ENCODE measurements at regions not wholly inside any gene's neighbourhood (a gene's known extent, or its start where the extent isn't known, plus 50 kb on each side); places are given as distances from the start of the nearest gene placed in this dataset.
"Not testable (repeated sequence)": the region's sequence is repeated elsewhere in the genome, so short reads cannot be mapped to it uniquely, and the experiment has no call there.

GRCh38 chr10:63825766-63826165, 304.6 kb downstream of the REEP3 start:
- Histone ChIP-seq H3K27ac (no peak overlapping the region), H3K4me1 (no peaks in the 10 kb centered on the region), H3K9me3 (peaks cover 0 to 4% (median 0%) of the 10 kb centered on the region in 4 donors), H3K36me3 (no peaks in the 10 kb centered on the region), H3K27me3 (no peaks in the 10 kb centered on the region), H3K4me3 (no peak overlapping the region)
- no peak for DNase-seq
- intact Hi-C loops (cut with DNase I), result no loop called here
- 69 to 83% methylated on average over 5 of the region's 5 CpGs for WGBS, 2 donors
- no peak for TF ChIP-seq EP300 (IDR thresholded peaks at IDR 0.05)
- TF ChIP-seq, protein P1, sequence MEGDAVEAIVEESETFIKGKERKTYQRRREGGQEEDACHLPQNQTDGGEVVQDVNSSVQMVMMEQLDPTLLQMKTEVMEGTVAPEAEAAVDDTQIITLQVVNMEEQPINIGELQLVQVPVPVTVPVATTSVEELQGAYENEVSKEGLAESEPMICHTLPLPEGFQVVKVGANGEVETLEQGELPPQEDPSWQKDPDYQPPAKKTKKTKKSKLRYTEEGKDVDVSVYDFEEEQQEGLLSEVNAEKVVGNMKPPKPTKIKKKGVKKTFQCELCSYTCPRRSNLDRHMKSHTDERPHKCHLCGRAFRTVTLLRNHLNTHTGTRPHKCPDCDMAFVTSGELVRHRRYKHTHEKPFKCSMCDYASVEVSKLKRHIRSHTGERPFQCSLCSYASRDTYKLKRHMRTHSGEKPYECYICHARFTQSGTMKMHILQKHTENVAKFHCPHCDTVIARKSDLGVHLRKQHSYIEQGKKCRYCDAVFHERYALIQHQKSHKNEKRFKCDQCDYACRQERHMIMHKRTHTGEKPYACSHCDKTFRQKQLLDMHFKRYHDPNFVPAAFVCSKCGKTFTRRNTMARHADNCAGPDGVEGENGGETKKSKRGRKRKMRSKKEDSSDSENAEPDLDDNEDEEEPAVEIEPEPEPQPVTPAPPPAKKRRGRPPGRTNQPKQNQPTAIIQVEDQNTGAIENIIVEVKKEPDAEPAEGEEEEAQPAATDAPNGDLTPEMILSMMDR (IDR thresholded peaks at IDR 0.05), result no peak
- no peak for TF ChIP-seq POLR2A (IDR thresholded peaks at IDR 0.05)
- no peak for TF ChIP-seq POLR2AphosphoS5 (IDR thresholded peaks at IDR 0.05)

DNA sequence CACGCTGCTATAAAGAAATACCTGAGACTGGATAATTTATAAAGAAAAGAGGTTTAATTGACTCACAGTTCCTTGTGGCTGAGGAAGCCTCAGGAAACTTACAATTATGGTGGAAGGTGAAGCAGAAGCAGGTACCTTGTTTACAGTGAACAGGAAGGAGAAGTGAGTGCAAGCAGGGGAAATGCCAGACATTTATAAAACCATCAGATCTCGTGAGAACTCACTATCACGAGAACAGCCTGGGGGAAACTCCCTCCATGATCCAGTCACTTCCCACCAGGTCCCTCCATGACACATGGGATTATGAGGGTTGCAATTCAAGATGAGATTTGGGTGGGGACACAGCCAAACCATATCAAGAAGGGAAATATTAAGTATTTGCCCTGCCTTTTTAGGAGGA, 305.8 kb downstream of the REEP3 start:
- H3K27me3 ChIP-seq; DNase-seq; H3K36me3 ChIP-seq; H3K27ac ChIP-seq; H3K4me1 ChIP-seq; H3K4me3 ChIP-seq; H3K9me3 ChIP-seq; intact Hi-C loops (cut with DNase I): not testable (repeated sequence)
- 47 to 64% methylated on average over 3 of the region's 3 CpGs for WGBS, 2 donors

GRCh38 chr10:63829020-63829419, 307.8 kb downstream of the REEP3 start:
- intact Hi-C loops (cut with DNase I), result no loop called here
- 54 to 73% methylated on average over 2 of the region's 2 CpGs for WGBS, 2 donors
- Histone ChIP-seq H3K4me1 (no peaks in the 10 kb centered on the region), H3K9me3 (no peaks in the 10 kb centered on the region), H3K36me3 (no peaks in the 10 kb centered on the region), H3K27ac (no peak overlapping the region), H3K4me3 (no peak overlapping the region), H3K27me3 (no peaks in the 10 kb centered on the region)
- TF ChIP-seq, protein P1 (IDR thresholded peaks at IDR 0.05), result no peak
- no peak for TF ChIP-seq EP300 (IDR thresholded peaks at IDR 0.05)
- TF ChIP-seq POLR2AphosphoS5 (IDR thresholded peaks at IDR 0.05), result no peak
- TF ChIP-seq POLR2A (IDR thresholded peaks at IDR 0.05), result no peak
- no peak for DNase-seq

- Histone ChIP-seq H3K36me3 (no peaks in the 10 kb centered on the region), H3K27ac (no peak overlapping the region), H3K9me3 (no peaks in the 10 kb centered on the region), H3K4me3 (no peak overlapping the region), H3K27me3 (no peaks in the 10 kb centered on the region), H3K4me1 (no peaks in the 10 kb centered on the region)
- no peak for DNase-seq
- TF ChIP-seq POLR2A (IDR thresholded peaks at IDR 0.05), result no peak
- TF ChIP-seq, protein P1 (IDR thresholded peaks at IDR 0.05), result no peak
- no peak for TF ChIP-seq EP300 (IDR thresholded peaks at IDR 0.05)
- no peak for TF ChIP-seq POLR2AphosphoS5 (IDR thresholded peaks at IDR 0.05)
- 36 to 48% methylated on average over 5 of the region's 5 CpGs for WGBS, 2 donors
- intact Hi-C loops (cut with DNase I), result no loop called here
Observed at GRCh38 chr10:63829573-63830149, 308.5 kb downstream of the REEP3 start.

DNA sequence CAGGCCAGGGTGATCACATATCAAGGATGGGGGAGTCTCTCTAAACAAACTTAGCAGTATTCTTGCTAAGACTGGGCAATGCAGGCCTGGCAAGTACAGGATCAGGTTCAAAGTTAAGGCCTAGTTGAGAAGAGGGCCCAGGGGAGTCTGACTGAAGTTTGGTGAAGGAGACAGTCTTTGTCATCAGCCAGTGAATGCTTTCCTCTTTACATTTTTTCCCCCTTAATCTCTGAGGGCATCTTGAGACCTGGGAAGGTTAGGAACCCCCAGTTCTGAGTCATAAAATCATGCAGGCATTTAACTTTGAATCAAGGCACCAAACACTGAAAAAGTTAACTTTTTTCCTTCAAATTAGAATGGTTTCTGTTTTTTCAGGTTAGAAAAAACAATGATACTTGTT, 311.5 kb downstream of the REEP3 start:
- Histone ChIP-seq H3K4me1 (no peaks in the 10 kb centered on the region), H3K4me3 (no peak overlapping the region), H3K27ac (no peak overlapping the region), H3K36me3 (no peaks in the 10 kb centered on the region), H3K27me3 (no peaks in the 10 kb centered on the region), H3K9me3 (no peaks in the 10 kb centered on the region)
- TF ChIP-seq POLR2A (IDR thresholded peaks at IDR 0.05) (no peak), POLR2AphosphoS5 (IDR thresholded peaks at IDR 0.05) (no peak), EP300 (IDR thresholded peaks at IDR 0.05) (no peak)
- TF ChIP-seq, protein P1 (IDR thresholded peaks at IDR 0.05), result no peak
- intact Hi-C loops (cut with DNase I), result no loop called here
- no peak for DNase-seq
